Prostate gland (tissue), 2 donors: ENCODE measurements at regions not wholly inside any gene's neighbourhood (a gene's known extent, or its start where the extent isn't known, plus 50 kb on each side); places are given as distances from the start of the nearest gene placed in this dataset.

Experiments
- CTCF ChIP-seq, 4 experiments: fragments of 200-600 bp in 2 of 4; fragments of 450-650 bp in 2 of 4; sonication (generic) in 2 of 4; IDR thresholded peaks; 1 replicate in 3 of 4; 2 replicates in 1 of 4; pipeline ENCODE4 v1.5.1; 2016 to 2019; ENCODE audit warnings: antibody characterized with exemption in 4 of 4, mild to moderate bottlenecking in 2 of 4, moderate library complexity in 2 of 4
- POLR2A ChIP-seq: fragments of 450-650 bp; IDR thresholded peaks from one replicate; pipeline ENCODE4 v1.6.1; 2016; ENCODE audit warnings: antibody characterized with exemption, mild to moderate bottlenecking

GRCh38 chr1:209485751-209486150, 97.8 kb upstream of the CAMK1G start:
- no peak for TF ChIP-seq CTCF (IDR thresholded peaks at IDR 0.05)
- TF ChIP-seq POLR2A: no peak
